ENCODE measurements at regions not wholly inside any gene's neighbourhood (a gene's known extent, or its start where the extent isn't known, plus 50 kb on each side); places are given as distances from the start of the nearest gene placed in this dataset.

GRCh38 chr5:13328316-13328715 lies 616.2 kb downstream of the DNAH5 start:
- no peak for DNase-seq

GRCh38 chr5:13325765-13326164 lies 618.7 kb downstream of the DNAH5 start:
- no peak for DNase-seq

GRCh38 chr5:13322769-13323168 lies 621.7 kb downstream of the DNAH5 start:
- no peak for DNase-seq

- DNase-seq, result no peak
Measured at GRCh38 chr5:13317654-13318053, 626.8 kb downstream of the DNAH5 start.

GRCh38 chr5:13316176-13316575 lies 628.3 kb downstream of the DNAH5 start:
- DNase-seq, result no peak

GRCh38 chr5:13307480-13307879 lies 637.0 kb downstream of the DNAH5 start:
- DNase-seq, result no peak

GRCh38 chr5:13303445-13303844 lies 641.0 kb downstream of the DNAH5 start:
- no peak for DNase-seq

- no peak for DNase-seq
Measured at GRCh38 chr5:13278811-13279210, 665.7 kb downstream of the DNAH5 start.

GRCh38 chr5:13278148-13278547 lies 666.3 kb downstream of the DNAH5 start:
- no peak for DNase-seq

GRCh38 chr5:13276156-13276555 lies 668.3 kb downstream of the DNAH5 start:
- no peak for DNase-seq

- no peak for DNase-seq
Measured at GRCh38 chr5:13263701-13264100, 680.8 kb downstream of the DNAH5 start.

- DNase-seq, result no peak
Measured at GRCh38 chr5:13253111-13253510, 691.4 kb downstream of the DNAH5 start.

- DNase-seq, result no peak
Measured at GRCh38 chr5:13252699-13253098, 691.8 kb downstream of the DNAH5 start.

GRCh38 chr5:13251623-13252376 lies 692.7 kb downstream of the DNAH5 start:
- no peak for DNase-seq

GRCh38 chr5:13250464-13251291 lies 693.8 kb downstream of the DNAH5 start:
- peak; percentile 5 for DNase-seq

- DNase-seq, result no peak
Measured at GRCh38 chr5:13249854-13250253, 694.6 kb downstream of the DNAH5 start.

- DNase-seq, result no peak
Measured at GRCh38 chr5:13248253-13248652, 696.2 kb downstream of the DNAH5 start.

- no peak for DNase-seq
Measured at GRCh38 chr5:13246053-13246452, 698.4 kb downstream of the DNAH5 start.

GRCh38 chr5:13244151-13244550 lies 700.3 kb downstream of the DNAH5 start:
- DNase-seq, result no peak

- no peak for DNase-seq
Measured at GRCh38 chr5:13227513-13227912, 717.0 kb downstream of the DNAH5 start.

GRCh38 chr5:13218518-13218917 lies 726.0 kb downstream of the DNAH5 start:
- DNase-seq, result no peak

GRCh38 chr5:13217636-13218035 lies 726.9 kb downstream of the DNAH5 start:
- DNase-seq, result no peak

- DNase-seq, result no peak
Measured at GRCh38 chr5:13215806-13216205, 728.7 kb downstream of the DNAH5 start.

GRCh38 chr5:13215370-13215769 lies 729.1 kb downstream of the DNAH5 start:
- DNase-seq, result no peak

Data from KG1 (cell line).